Heart left ventricle (tissue), 13 donors: ENCODE measurements at regions not wholly inside any gene's neighbourhood (a gene's known extent, or its start where the extent isn't known, plus 50 kb on each side); places are given as distances from the start of the nearest gene placed in this dataset.

Experiments used
- CTCF ChIP-seq, 12 donors: fragments of 200-600 bp; sonication (generic) in 4 of 12; IDR thresholded peaks; one replicate each; pipeline versions ENCODE4 v1.5.0 to v1.8.0; 2018 to 2022; ENCODE audit warnings: antibody characterized with exemption in 12 of 12, mild to moderate bottlenecking in 5 of 12
- POLR2A ChIP-seq, 2 donors: fragments of 450-650 bp; IDR thresholded peaks; one replicate each; pipeline ENCODE4 v1.6.1; 2017; ENCODE audit warnings: antibody characterized with exemption in 2 of 2, mild to moderate bottlenecking in 2 of 2, moderate library complexity in 2 of 2
- donor health status: ischemic (EF 13 %, LVEDD 7.1; RV severe dilation, severe dysfunction).
- donor health status: DM: no; HTN: yes; CAD: no.
- donor health status: DM: no; HTN: no; CAD: no.
- donor health status: ischemic (EF 25% LVEDD 6.9; RV normal size, moderate dysfunction).
- donor health status: ischemic (EF 25% LVEDD 5.7; RV mildly dilated, moderate dysfunction).
- donor health status: ischemic (EF 35%, LVEDD 5.7; RV mildly dilated, moderate dysfunction).
- donor health status: nonischemic (EF 11% LVEDD 7.7; RV severe dilation, severe dysfunction).
- donor health status: DM: yes; HTN: yes; CAD: no.
- donor health status: PGD.
- donor health status: ischemic (EF 29% LVEDD 5.4; RV normal size, mild dysfunction).
- donor health status: nonischemic (EF 23%, LVEDD 6.1; RV moderate dilation, normal function).

- TF ChIP-seq POLR2A (IDR thresholded peaks at IDR 0.05) (no peak), CTCF (IDR thresholded peaks at IDR 0.05) (no peak)
Measured at GRCh38 chr15:96112018-96112417, 218.5 kb upstream of the NR2F2 start.
